SU-DHL-6 (cell line): ENCODE measurements at regions not wholly inside any gene's neighbourhood (a gene's known extent, or its start where the extent isn't known, plus 50 kb on each side); places are given as distances from the start of the nearest gene placed in this dataset.

ENCODE experiments used
- H2AFZ ChIP-seq: fragments of 200-600 bp; sonication (generic); 2 replicates; pipeline ENCODE4 v1.6.1; 2014; ENCODE audit warnings: low read depth, mild to moderate bottlenecking, moderate library complexity, mixed read lengths, antibody characterized with exemption, low read length; ENCODE audit not compliant: severe bottlenecking
- H3F3A ChIP-seq: fragments of 200-600 bp; shearing (Covaris generic); 2 replicates; pipeline ENCODE4 v1.6.0; 2016; ENCODE audit warnings: antibody characterized with exemption, mild to moderate bottlenecking; ENCODE audit not compliant: insufficient read depth
- H3K27ac ChIP-seq: fragments of 200-600 bp; sonication (generic); 2 replicates; pipeline ENCODE4 v1.5.1; 2016; ENCODE audit warnings: low read depth, mild to moderate bottlenecking, low read length, moderate library complexity, mixed read lengths
- H3K27me3 ChIP-seq: fragments of 200-600 bp; sonication (generic), shearing (Covaris generic); 2 replicates; pipeline ENCODE4 v1.6.0; 2014; ENCODE audit warnings: mild to moderate bottlenecking, low read length
- H3K36me3 ChIP-seq: fragments of 200-600 bp; sonication (generic); 2 replicates; pipeline ENCODE4 v1.6.1; 2014; ENCODE audit warnings: mild to moderate bottlenecking, low read length, mixed read lengths
- H3K4me2 ChIP-seq: fragments of 300-600, 200-600 bp; shearing (Covaris generic), sonication (generic); 2 replicates; pipeline ENCODE4 v1.6.0; 2014; ENCODE audit warnings: low read length, low read depth, mild to moderate bottlenecking; ENCODE audit not compliant: poor library complexity, severe bottlenecking
- H3K4me3 ChIP-seq: fragments of 200-600 bp; sonication (generic); 2 replicates; pipeline ENCODE4 v1.5.1; 2014; ENCODE audit warnings: antibody characterized with exemption, low read length, mild to moderate bottlenecking, mixed read lengths; ENCODE audit not compliant: insufficient read depth, poor library complexity, severe bottlenecking
- H3K79me2 ChIP-seq: fragments of 200-600 bp; sonication (generic); 2 replicates; pipeline ENCODE4 v1.6.1; 2014; ENCODE audit warnings: mild to moderate bottlenecking, low read length, moderate library complexity; ENCODE audit not compliant: insufficient read depth
- H3K9ac ChIP-seq: fragments of 200-600 bp; sonication (generic); 2 replicates; pipeline ENCODE4 v1.7.0; 2014; ENCODE audit warnings: mild to moderate bottlenecking, low read length
- H3K9me2 ChIP-seq: fragments of 200-600 bp; sonication (generic); replicated peaks from 2 replicates; pipeline ENCODE4 v1.6.1; 2014; ENCODE audit warnings: low read length; ENCODE audit not compliant: insufficient read depth
- H3K9me3 ChIP-seq: fragments of 200-600 bp; sonication (generic); 2 replicates; pipeline ENCODE4 v1.6.1; 2014; ENCODE audit warnings: low read length, mixed read lengths; ENCODE audit not compliant: insufficient read depth
- H4K20me1 ChIP-seq: fragments of 200-600 bp; sonication (generic); 2 replicates; pipeline ENCODE4 v1.6.1; 2014; ENCODE audit warnings: low read depth, mild to moderate bottlenecking, antibody characterized with exemption, low read length, moderate library complexity, mixed read lengths
- EZH2phosphoT487 ChIP-seq: fragments of 200-600 bp; sonication (generic), shearing (Covaris generic); conservative IDR thresholded peaks from 2 replicates; pipeline ENCODE4 v1.6.1; 2018; ENCODE audit warnings: mild to moderate bottlenecking, antibody characterized with exemption, low read length, moderate library complexity, mixed read lengths
- TF ChIP-seq, protein P1 (sequence below): fragments of 200-600 bp; sonication (generic); IDR thresholded peaks from one replicate; pipeline ENCODE4 v1.5.1; 2017; ENCODE audit warnings: antibody characterized with exemption, mild to moderate bottlenecking, low read length, moderate library complexity; ENCODE audit not compliant: insufficient read depth, poor library complexity, severe bottlenecking

DNA sequence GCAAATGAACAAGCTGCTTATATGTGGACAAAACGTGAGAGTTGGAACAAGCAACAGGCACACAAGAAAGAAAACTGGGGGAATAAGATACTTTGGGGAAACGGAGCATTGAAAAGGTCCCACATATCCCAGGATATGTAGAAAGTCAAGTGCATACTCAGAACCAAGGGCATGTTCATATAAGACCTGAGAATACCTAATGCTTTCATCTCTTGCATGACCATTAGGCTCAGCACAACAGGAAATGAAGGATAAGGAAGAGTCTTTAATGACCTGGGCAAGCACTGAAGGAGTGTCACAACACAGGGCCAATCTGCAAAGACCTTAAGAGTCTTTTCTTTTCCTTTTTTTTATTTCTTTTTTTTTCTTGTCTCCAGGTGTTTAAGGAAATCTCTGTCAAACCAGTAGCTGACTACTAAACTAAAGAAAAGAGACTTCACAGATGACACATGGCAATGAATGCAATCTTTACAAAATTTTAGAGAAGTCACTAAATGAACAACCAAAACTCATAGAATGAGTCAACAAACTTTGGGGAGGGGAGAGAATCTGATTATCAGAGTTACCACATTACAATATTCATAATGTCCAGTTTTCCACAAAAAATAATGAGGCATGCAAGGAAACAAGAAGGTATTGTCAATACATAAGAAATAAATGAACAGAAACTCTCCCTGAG is 67.9 kb upstream of the STK26 start:
- Histone ChIP-seq H3K9ac (no peak overlapping the region), H3K36me3 (no peaks in the 10 kb centered on the region), H4K20me1 (no peaks in the 10 kb centered on the region), H3K27me3 (no peaks in the 10 kb centered on the region), H3K9me2 (no peaks in the 10 kb centered on the region), H3K27ac (no peak overlapping the region), H3K4me2 (no peak overlapping the region), H3F3A (no peaks in the 10 kb centered on the region), H3K9me3 (no peaks in the 10 kb centered on the region), H2AFZ (no peak overlapping the region), H3K4me3 (no peak overlapping the region), H3K79me2 (no peaks in the 10 kb centered on the region)
- TF ChIP-seq, protein P1, sequence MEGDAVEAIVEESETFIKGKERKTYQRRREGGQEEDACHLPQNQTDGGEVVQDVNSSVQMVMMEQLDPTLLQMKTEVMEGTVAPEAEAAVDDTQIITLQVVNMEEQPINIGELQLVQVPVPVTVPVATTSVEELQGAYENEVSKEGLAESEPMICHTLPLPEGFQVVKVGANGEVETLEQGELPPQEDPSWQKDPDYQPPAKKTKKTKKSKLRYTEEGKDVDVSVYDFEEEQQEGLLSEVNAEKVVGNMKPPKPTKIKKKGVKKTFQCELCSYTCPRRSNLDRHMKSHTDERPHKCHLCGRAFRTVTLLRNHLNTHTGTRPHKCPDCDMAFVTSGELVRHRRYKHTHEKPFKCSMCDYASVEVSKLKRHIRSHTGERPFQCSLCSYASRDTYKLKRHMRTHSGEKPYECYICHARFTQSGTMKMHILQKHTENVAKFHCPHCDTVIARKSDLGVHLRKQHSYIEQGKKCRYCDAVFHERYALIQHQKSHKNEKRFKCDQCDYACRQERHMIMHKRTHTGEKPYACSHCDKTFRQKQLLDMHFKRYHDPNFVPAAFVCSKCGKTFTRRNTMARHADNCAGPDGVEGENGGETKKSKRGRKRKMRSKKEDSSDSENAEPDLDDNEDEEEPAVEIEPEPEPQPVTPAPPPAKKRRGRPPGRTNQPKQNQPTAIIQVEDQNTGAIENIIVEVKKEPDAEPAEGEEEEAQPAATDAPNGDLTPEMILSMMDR = no peak
- no peak for TF ChIP-seq EZH2phosphoT487

DNA sequence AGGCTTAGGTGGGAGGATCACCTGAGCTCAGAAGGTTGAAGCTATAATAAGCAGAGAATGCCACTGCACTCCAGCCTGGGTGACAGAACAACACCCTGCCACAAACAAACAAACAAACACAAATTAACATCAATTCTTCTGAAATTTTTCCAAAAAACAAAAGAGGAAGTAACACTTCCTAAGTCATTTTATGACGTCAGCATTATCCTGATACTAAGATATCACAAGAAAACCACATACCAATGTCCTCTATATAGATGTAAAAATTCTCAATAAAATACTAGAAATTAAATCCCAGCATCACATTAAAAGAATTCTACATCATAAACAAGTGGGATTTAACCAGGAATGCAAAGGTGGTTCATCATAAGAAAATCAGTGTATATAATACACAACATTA is 64.4 kb upstream of the STK26 start:
- H3K36me3 ChIP-seq = no peaks in the 10 kb centered on the region
- TF ChIP-seq, protein P1 = no peak
- TF ChIP-seq EZH2phosphoT487 = no peak
- no peaks in the 10 kb centered on the region for H3K27me3 ChIP-seq
- no peaks in the 10 kb centered on the region for H3F3A ChIP-seq
- H3K27ac ChIP-seq = no peak overlapping the region
- H3K79me2 ChIP-seq = no peaks in the 10 kb centered on the region
- H3K9me3 ChIP-seq = no peaks in the 10 kb centered on the region
- H4K20me1 ChIP-seq = no peaks in the 10 kb centered on the region
- H2AFZ ChIP-seq = no peak overlapping the region
- H3K4me2 ChIP-seq = no peak overlapping the region
- no peaks in the 10 kb centered on the region for H3K9me2 ChIP-seq
- no peak overlapping the region for H3K9ac ChIP-seq
- no peak overlapping the region for H3K4me3 ChIP-seq

DNA sequence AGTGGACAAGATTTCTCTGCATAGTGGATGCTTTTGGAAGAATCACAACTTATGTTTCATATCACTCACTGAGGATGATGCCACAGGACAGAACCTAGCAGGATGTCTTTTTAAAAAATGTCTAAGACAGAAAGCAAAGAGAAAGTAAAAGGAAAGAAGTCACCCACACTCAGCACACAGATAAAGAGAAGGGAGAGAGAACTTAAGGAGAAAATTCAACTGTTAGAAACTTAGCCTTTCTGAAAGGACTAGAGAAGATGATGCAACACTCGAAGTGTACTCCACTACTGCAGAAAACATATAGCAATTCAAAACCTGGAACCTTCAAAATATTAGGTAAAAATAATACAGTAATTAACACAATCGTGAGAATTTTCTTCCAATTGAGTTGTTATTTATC is 52.8 kb upstream of the STK26 start:
- Histone ChIP-seq H3K9me3 (no peaks in the 10 kb centered on the region), H3K9me2 (no peaks in the 10 kb centered on the region), H3K4me3 (no peak overlapping the region), H2AFZ (no peak overlapping the region), H3K79me2 (no peaks in the 10 kb centered on the region), H3K36me3 (no peaks in the 10 kb centered on the region), H3K27ac (no peak overlapping the region), H4K20me1 (no peaks in the 10 kb centered on the region), H3K4me2 (no peak overlapping the region), H3F3A (no peaks in the 10 kb centered on the region), H3K9ac (no peak overlapping the region), H3K27me3 (no peaks in the 10 kb centered on the region)
- TF ChIP-seq, protein P1 = no peak
- no peak for TF ChIP-seq EZH2phosphoT487
